ENCODE measurements at regions not wholly inside any gene's neighbourhood (a gene's known extent, or its start where the extent isn't known, plus 50 kb on each side); places are given as distances from the start of the nearest gene placed in this dataset.
"Not testable (repeated sequence)": the region's sequence is repeated elsewhere in the genome, so short reads cannot be mapped to it uniquely, and the experiment has no call there.

DNA sequence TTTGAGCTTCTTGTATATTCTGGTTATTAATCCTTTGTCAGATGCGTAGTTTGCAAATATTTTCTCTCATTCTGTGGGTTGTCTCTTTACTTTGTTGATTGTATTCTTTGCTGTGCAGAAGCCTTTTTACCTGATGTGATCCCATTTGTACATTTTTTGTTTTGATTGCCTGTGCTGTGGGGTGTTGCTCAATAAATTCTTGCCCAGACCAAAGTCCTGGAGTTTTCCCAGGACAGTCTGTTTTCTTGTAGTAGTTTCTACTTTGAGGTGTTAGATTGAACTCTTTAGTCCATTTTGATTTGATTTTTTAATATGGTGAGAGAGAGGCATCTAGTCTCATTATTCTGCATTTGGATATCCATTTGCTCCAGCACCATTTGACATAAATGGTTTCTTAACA, 588.7 kb upstream of the MBL2 start:
- DNase-seq, result no peak
- H3K36me3 ChIP-seq, result no peaks in the 10 kb centered on the region
- no peak overlapping the region for H3K27ac ChIP-seq
- H3K27me3 ChIP-seq, result no peaks in the 10 kb centered on the region
- no peak overlapping the region for H3K4me3 ChIP-seq
- H3K4me1 ChIP-seq, result no peaks in the 10 kb centered on the region
- TF ChIP-seq, protein P1, sequence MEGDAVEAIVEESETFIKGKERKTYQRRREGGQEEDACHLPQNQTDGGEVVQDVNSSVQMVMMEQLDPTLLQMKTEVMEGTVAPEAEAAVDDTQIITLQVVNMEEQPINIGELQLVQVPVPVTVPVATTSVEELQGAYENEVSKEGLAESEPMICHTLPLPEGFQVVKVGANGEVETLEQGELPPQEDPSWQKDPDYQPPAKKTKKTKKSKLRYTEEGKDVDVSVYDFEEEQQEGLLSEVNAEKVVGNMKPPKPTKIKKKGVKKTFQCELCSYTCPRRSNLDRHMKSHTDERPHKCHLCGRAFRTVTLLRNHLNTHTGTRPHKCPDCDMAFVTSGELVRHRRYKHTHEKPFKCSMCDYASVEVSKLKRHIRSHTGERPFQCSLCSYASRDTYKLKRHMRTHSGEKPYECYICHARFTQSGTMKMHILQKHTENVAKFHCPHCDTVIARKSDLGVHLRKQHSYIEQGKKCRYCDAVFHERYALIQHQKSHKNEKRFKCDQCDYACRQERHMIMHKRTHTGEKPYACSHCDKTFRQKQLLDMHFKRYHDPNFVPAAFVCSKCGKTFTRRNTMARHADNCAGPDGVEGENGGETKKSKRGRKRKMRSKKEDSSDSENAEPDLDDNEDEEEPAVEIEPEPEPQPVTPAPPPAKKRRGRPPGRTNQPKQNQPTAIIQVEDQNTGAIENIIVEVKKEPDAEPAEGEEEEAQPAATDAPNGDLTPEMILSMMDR (IDR thresholded peaks at IDR 0.05), result no peak
- no peak for TF ChIP-seq POLR2A (IDR thresholded peaks at IDR 0.05)
- intact Hi-C loops (cut with DNase I; ENCODE audit: low total_unique reads), result no loop called here
- no peaks in the 10 kb centered on the region for H3K9me3 ChIP-seq

DNA sequence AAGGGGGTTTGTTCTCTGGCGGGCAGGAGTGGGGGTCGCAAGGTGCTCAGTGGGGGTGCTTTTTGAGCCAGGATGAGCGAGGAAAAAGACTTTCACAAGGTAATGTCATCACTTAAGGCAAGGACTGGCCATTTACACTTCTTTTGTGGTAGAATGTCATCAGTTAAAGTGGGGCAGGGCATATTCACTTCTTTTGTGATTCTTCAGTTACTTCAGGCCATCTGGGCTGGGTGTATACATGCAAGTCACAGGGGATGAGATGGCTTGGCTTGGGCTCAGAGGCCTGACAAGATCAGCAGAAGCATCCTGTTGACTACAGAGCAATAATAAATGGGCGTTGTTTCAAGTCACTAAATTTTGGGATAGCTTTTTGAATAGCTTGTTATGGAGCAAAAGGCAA, 586.4 kb upstream of the MBL2 start:
- intact Hi-C loops (cut with DNase I; ENCODE audit: low total_unique reads); H3K27me3 ChIP-seq; DNase-seq; H3K9me3 ChIP-seq; H3K4me3 ChIP-seq; H3K27ac ChIP-seq; H3K4me1 ChIP-seq; H3K36me3 ChIP-seq: not testable (repeated sequence)

DNA sequence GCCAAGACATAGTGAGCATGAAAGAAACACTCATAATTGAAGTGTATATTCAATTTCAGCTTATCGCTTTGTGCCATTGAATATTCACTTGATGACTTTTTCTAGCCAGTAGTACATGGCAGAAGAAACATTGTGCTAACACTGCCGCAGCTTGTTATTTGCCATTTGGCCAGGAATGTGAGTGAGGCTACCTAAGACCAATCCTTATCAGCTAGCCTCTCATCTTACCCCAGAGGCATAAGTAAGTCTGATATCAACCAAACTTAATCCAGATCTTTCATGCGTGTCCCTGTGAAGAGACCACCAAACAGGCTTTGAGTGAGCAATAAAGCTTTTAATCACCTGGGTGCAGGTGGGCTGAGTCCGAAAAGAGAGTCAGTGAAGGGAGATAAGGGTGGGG, 586.0 kb upstream of the MBL2 start:
- Histone ChIP-seq H3K36me3 (no peaks in the 10 kb centered on the region), H3K27me3 (no peaks in the 10 kb centered on the region), H3K27ac (no peak overlapping the region), H3K9me3 (no peaks in the 10 kb centered on the region), H3K4me1 (no peaks in the 10 kb centered on the region), H3K4me3 (no peak overlapping the region)
- no peak for DNase-seq
- TF ChIP-seq, protein P1 (IDR thresholded peaks at IDR 0.05), result no peak
- no peak for TF ChIP-seq POLR2A (IDR thresholded peaks at IDR 0.05)
- intact Hi-C loops (cut with DNase I; ENCODE audit: low total_unique reads), result no loop called here

DNA sequence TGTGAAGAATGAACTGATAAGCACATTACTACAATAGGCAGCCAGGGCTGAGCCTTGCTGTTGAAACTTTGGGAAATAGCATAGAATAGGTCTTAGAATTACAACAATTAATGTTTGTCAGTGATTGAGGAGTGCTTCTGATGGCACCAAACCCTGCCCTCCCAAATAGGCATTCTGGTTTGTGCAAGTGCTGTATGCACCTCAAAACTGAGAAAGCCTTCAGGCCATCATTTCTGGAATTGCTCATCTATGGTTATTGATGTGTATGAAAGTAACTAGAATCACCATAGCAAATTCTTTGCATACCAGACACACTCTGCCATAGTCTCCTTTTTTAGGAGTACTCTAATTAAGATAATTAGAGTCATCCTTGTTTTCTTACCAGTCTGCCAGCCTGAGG, 585.0 kb upstream of the MBL2 start:
- Histone ChIP-seq H3K36me3 (no peaks in the 10 kb centered on the region), H3K27me3 (no peaks in the 10 kb centered on the region), H3K4me3 (no peak overlapping the region), H3K4me1 (no peaks in the 10 kb centered on the region), H3K9me3 (no peaks in the 10 kb centered on the region), H3K27ac (no peak overlapping the region)
- intact Hi-C loops (cut with DNase I; ENCODE audit: low total_unique reads), result no loop called here
- DNase-seq, result no peak
- TF ChIP-seq POLR2A (IDR thresholded peaks at IDR 0.05), result no peak
- TF ChIP-seq, protein P1 (IDR thresholded peaks at IDR 0.05), result no peak

DNA sequence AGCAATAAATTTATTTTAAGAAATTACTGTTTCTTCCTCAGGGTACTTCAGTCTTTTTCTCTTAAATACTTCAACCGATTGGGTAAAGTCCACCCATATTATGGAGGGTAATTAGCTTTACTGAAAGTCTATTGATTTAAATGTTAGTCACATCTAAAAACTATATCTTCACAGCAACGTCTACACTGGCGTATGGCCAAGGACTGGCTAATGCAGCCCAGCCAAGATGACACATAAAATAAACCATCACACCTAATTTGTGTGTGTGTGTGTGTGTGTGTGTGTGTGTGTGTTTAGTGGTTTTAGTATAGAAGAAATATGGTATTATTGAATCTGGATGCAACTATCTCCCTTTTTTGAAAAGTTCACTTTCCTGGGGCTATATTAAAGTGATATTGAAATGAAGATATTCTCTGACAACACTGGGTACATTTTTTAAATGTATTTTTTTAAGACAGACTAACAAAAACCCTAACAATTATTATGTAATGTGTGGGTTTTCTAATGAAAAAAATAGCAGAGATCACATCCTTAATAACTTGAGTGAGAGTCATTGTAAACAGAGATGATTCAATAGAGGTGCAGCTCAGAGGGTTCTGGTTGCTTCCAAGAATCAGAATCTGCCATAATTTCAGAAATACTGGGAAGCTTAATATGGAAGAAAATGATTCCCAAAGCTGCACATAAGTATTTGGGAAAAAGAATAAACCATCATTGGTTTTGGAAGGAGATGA, 584.2 kb upstream of the MBL2 start:
- Histone ChIP-seq H3K27ac (no peak overlapping the region), H3K36me3 (no peaks in the 10 kb centered on the region), H3K4me3 (no peak overlapping the region), H3K27me3 (no peaks in the 10 kb centered on the region), H3K9me3 (no peaks in the 10 kb centered on the region), H3K4me1 (no peaks in the 10 kb centered on the region)
- no peak for DNase-seq
- intact Hi-C loops (cut with DNase I; ENCODE audit: low total_unique reads), result no loop called here
- TF ChIP-seq, protein P1 (IDR thresholded peaks at IDR 0.05), result no peak
- no peak for TF ChIP-seq POLR2A (IDR thresholded peaks at IDR 0.05)

DNA sequence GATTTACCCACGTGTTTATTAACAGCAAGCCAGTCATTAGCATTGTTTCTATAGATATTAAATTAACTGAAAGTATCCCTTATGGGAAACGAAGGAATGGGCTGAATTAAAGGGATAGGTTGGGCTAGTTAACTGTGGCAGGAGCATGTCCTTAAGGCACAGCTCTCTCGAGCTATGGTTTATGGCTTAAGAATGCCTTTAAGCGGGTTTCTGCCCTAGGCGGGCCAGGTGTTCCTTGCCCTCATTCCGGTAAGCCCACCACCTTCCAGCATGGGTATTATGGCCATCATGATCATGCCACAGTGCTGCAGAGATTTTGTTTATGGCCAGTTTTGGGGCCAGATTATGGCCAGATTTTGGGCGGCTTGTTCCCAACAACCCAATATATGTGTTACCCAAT, 569.9 kb upstream of the MBL2 start:
- DNase-seq; H3K4me1 ChIP-seq; H3K9me3 ChIP-seq; H3K4me3 ChIP-seq; intact Hi-C loops (cut with DNase I; ENCODE audit: low total_unique reads); H3K27me3 ChIP-seq; H3K27ac ChIP-seq; H3K36me3 ChIP-seq: not testable (repeated sequence)

DNA sequence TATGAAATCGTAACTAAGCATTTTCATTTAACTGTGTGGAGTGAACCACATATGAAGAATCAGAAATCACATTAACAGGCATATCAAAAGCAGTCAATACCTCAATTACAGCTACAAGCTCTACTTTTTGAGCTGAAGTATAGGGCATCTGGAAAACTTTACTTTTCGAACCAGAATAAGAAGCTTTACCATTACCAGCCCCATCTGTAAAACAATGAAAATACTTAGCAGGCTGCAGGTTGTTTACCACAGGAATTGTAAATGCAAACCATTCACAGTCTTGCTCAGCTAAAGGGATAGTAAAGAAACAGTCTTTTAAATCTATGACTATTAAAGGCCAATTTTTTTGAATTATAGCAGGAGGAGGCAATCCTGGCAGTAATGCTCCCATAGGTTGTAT, 565.6 kb upstream of the MBL2 start:
- intact Hi-C loops (cut with DNase I; ENCODE audit: low total_unique reads); H3K4me3 ChIP-seq; H3K4me1 ChIP-seq; H3K9me3 ChIP-seq; H3K36me3 ChIP-seq; DNase-seq; H3K27ac ChIP-seq; H3K27me3 ChIP-seq: not testable (repeated sequence)

DNA sequence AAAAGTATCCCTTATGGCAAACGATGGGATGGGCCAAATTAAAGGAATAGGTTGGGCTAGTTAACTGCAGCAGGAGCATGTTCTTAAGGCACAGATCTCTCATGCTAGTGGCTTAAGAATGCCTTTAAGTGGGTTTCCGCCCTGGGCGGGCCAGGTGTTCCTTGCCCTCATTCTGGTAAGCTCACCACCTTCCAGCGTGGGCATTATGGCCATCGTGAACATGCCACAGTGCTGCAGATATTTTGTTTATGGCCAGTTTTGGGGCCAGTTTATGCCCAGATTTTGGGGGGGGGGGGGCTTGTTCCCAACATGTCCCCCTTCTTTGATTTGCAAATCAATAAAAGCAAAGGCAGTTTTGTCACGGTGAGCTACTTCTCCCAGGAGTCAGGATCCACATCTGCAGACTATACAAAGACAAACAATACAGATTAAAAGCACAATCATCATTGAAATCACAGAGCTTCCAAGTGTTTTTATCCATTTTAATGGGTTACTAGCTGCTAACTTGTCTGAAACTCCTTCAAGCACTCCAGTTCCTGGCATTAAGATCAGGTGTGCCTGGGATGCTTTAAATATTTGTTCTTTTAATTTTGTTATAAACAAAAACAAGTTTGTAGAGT, 563.3 kb upstream of the MBL2 start:
- intact Hi-C loops (cut with DNase I; ENCODE audit: low total_unique reads); H3K27ac ChIP-seq; H3K4me1 ChIP-seq; H3K36me3 ChIP-seq; DNase-seq; H3K4me3 ChIP-seq; H3K9me3 ChIP-seq; H3K27me3 ChIP-seq: not testable (repeated sequence)
